ENCODE measurements at regions not wholly inside any gene's neighbourhood (a gene's known extent, or its start where the extent isn't known, plus 50 kb on each side); places are given as distances from the start of the nearest gene placed in this dataset.
A peak's percentile ranks its signal among the peaks of the same experiment; 100 is the strongest.

- no peak overlapping the region for H3K27ac ChIP-seq
- ChIA-PET POLR2A (ENCODE audit: low non-redundant PET) (no interaction called here), CTCF (no interaction called here)
- no peak for DNase-seq (ENCODE audit: low spot score)
- TF ChIP-seq, protein P1, sequence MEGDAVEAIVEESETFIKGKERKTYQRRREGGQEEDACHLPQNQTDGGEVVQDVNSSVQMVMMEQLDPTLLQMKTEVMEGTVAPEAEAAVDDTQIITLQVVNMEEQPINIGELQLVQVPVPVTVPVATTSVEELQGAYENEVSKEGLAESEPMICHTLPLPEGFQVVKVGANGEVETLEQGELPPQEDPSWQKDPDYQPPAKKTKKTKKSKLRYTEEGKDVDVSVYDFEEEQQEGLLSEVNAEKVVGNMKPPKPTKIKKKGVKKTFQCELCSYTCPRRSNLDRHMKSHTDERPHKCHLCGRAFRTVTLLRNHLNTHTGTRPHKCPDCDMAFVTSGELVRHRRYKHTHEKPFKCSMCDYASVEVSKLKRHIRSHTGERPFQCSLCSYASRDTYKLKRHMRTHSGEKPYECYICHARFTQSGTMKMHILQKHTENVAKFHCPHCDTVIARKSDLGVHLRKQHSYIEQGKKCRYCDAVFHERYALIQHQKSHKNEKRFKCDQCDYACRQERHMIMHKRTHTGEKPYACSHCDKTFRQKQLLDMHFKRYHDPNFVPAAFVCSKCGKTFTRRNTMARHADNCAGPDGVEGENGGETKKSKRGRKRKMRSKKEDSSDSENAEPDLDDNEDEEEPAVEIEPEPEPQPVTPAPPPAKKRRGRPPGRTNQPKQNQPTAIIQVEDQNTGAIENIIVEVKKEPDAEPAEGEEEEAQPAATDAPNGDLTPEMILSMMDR (conservative IDR thresholded peaks at IDR 0.05; ENCODE audit: low read depth): no peak
These were observed 86.2 kb upstream of the YPEL5 start for GRCh38 chr2:30060562-30060961.

GRCh38 chr2:30068067-30068466, 78.7 kb upstream of the YPEL5 start:
- ChIA-PET CTCF (no interaction called here), POLR2A (ENCODE audit: low non-redundant PET) (interaction anchor here (0.7 kb wide), 1 partner anchor 308 kb away, joined by 5 read pairs; no protein-coding TSS in a partner anchor)
- TF ChIP-seq, protein P1 (conservative IDR thresholded peaks at IDR 0.05; ENCODE audit: low read depth): no peak
- no peak for DNase-seq (ENCODE audit: low spot score)
- no peak overlapping the region for H3K27ac ChIP-seq

GRCh38 chr2:30072250-30072842, 74.5 kb upstream of the YPEL5 start:
- TF ChIP-seq, protein P1 (conservative IDR thresholded peaks at IDR 0.05; ENCODE audit: low read depth): peak; percentile 63
- CTCF ChIA-PET: interaction anchor here (0.6 to 2.5 kb wide), 5 partner anchors 132 to 1143 kb away, joined by 3 to 23 read pairs (median 3); no protein-coding TSS in a partner anchor
- DNase-seq (ENCODE audit: low spot score): peak; percentile 70
- H3K27ac ChIP-seq: no peak overlapping the region
- POLR2A ChIA-PET (ENCODE audit: low non-redundant PET): interaction anchor here (0.6 kb wide), 1 partner anchor 131 kb away, joined by 5 read pairs; no protein-coding TSS in a partner anchor

DNA sequence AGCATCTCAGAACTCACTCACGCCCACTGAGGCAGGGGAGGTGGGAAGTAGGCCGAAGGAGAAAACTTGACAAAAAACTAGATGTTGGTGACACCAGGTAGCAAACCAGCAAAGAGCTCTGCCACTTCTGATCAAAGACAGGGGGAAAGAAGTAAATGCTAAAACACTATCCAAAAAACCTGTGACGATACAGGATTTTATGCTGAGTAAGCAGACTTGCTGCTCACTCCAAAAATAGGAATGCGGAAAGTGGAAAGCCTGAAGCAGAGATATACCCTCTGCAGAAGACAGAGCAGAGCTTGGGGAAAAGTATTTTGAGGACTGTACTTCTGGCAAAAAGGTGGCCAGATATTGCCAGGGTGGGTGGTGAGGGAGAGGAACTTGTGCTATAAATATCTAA, 73.3 kb upstream of the YPEL5 start:
- TF ChIP-seq, protein P1 (conservative IDR thresholded peaks at IDR 0.05; ENCODE audit: low read depth): no peak
- CTCF ChIA-PET: interaction anchor here (0.7 to 0.9 kb wide), 2 partner anchors 114 to 150 kb away, joined by 3 to 4 read pairs; no protein-coding TSS in a partner anchor
- DNase-seq (ENCODE audit: low spot score): no peak
- H3K27ac ChIP-seq: no peak overlapping the region
- POLR2A ChIA-PET (ENCODE audit: low non-redundant PET): interaction anchor here (0.6 kb wide), 1 partner anchor 747 kb away, joined by 3 read pairs; no protein-coding TSS in a partner anchor

GRCh38 chr2:30074023-30074422, 72.8 kb upstream of the YPEL5 start:
- ChIA-PET CTCF (interaction anchor here (0.9 kb wide), 1 partner anchor 151 kb away, joined by 3 read pairs; no protein-coding TSS in a partner anchor), POLR2A (ENCODE audit: low non-redundant PET) (interaction anchor here (0.6 kb wide), 1 partner anchor 748 kb away, joined by 3 read pairs; no protein-coding TSS in a partner anchor)
- no peak overlapping the region for H3K27ac ChIP-seq
- TF ChIP-seq, protein P1 (conservative IDR thresholded peaks at IDR 0.05; ENCODE audit: low read depth): no peak
- DNase-seq (ENCODE audit: low spot score): no peak

DNA sequence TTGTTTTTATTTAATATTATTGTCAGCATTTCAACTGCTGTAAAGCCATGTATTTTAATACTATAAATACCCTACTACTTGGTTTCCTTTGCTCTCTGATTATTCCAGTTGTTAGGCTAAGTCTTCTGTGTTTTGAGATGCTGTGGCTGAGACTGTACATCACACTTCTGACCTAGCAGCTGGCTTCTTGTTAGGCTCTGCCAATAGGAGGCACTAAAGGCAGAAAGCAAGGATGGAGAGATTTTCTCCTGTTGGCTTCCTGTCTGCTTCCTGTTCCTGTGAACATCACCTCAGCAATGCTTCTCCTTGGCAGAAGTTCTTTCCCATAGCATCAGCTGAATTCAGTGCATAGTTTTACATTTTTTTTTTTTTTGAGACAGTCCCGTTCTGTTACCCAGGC, 68.3 kb upstream of the YPEL5 start:
- ChIA-PET POLR2A (ENCODE audit: low non-redundant PET) (no interaction called here), CTCF (interaction anchor here (0.6 kb wide), 1 partner anchor 629 kb away, joined by 3 read pairs; no protein-coding TSS in a partner anchor)
- TF ChIP-seq, protein P1 (conservative IDR thresholded peaks at IDR 0.05; ENCODE audit: low read depth): no peak
- DNase-seq (ENCODE audit: low spot score): no peak
- no peak overlapping the region for H3K27ac ChIP-seq
